Right lobe of liver (tissue), 4 donors: ENCODE measurements at regions not wholly inside any gene's neighbourhood (a gene's known extent, or its start where the extent isn't known, plus 50 kb on each side); places are given as distances from the start of the nearest gene placed in this dataset.

ENCODE experiments used
- POLR2A ChIP-seq: fragments of 450-650 bp; IDR thresholded peaks from one replicate; pipeline ENCODE4 v1.6.1; 2017; ENCODE audit warnings: antibody characterized with exemption, mild to moderate bottlenecking
- TF ChIP-seq, protein P1 (sequence below), 4 donors: fragments of 200-600 bp in 3 of 4; fragments of 450-650 bp in 1 of 4; IDR thresholded peaks; one replicate each; pipeline versions ENCODE4 v1.5.1 to v1.8.0; 2016 to 2022; ENCODE audit warnings: antibody characterized with exemption in 4 of 4, mild to moderate bottlenecking in 2 of 4
- donor health status: DM: no; HTN: no; CAD: no.
- donor health status: DM: no; HTN: no; CAD: no.
- donor health status: DM: no; HTN: yes; CAD: no.

DNA sequence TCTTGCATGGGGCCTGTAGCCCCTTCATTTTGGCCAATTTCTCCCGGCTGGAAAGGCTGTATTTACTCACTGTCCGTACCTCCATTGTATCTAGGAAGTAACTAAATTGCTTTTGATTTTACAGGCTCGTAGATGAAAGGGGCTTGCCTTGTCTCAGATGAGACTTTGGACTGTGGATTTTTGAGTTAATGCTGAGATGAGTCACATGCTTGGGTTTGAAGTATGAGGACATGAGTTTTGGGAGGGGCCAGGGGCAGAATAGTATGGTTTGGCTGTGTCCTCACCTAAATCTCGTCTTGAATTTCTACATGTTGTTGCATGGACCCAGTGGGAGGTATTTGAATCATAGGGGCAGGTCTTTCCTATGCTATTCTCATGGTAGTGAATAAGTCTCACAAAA, 407.6 kb upstream of the NDST3 start:
- TF ChIP-seq, protein P1, sequence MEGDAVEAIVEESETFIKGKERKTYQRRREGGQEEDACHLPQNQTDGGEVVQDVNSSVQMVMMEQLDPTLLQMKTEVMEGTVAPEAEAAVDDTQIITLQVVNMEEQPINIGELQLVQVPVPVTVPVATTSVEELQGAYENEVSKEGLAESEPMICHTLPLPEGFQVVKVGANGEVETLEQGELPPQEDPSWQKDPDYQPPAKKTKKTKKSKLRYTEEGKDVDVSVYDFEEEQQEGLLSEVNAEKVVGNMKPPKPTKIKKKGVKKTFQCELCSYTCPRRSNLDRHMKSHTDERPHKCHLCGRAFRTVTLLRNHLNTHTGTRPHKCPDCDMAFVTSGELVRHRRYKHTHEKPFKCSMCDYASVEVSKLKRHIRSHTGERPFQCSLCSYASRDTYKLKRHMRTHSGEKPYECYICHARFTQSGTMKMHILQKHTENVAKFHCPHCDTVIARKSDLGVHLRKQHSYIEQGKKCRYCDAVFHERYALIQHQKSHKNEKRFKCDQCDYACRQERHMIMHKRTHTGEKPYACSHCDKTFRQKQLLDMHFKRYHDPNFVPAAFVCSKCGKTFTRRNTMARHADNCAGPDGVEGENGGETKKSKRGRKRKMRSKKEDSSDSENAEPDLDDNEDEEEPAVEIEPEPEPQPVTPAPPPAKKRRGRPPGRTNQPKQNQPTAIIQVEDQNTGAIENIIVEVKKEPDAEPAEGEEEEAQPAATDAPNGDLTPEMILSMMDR (IDR thresholded peaks at IDR 0.05): no peak
- TF ChIP-seq POLR2A: no peak
